ENCODE measurements at regions not wholly inside any gene's neighbourhood (a gene's known extent, or its start where the extent isn't known, plus 50 kb on each side); places are given as distances from the start of the nearest gene placed in this dataset.

DNA sequence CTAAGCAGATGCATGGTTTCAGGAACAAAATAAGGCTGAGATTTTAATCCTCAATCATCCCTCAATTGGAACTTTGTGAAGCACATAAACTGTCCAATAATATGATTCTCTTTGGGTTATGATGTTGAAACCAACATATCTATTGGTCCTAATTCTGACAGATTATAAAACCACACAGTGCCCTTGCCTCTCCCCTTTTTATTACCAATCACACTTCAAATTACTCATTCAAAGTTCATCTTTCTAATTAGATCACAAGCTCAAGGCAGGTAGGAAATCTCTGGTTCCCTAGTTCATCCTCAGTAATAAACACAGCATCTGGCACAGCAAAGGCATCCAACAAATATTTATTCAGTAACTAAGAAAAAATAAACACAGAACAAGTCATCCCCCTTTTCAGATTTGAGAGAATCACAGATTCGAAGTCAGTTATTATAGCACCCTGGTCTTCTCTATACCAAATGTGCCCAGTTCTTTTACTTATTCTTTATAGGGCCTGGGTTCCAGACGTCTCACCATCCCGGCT is 611.6 kb downstream of the INSC start:
- TF ChIP-seq, protein P1, sequence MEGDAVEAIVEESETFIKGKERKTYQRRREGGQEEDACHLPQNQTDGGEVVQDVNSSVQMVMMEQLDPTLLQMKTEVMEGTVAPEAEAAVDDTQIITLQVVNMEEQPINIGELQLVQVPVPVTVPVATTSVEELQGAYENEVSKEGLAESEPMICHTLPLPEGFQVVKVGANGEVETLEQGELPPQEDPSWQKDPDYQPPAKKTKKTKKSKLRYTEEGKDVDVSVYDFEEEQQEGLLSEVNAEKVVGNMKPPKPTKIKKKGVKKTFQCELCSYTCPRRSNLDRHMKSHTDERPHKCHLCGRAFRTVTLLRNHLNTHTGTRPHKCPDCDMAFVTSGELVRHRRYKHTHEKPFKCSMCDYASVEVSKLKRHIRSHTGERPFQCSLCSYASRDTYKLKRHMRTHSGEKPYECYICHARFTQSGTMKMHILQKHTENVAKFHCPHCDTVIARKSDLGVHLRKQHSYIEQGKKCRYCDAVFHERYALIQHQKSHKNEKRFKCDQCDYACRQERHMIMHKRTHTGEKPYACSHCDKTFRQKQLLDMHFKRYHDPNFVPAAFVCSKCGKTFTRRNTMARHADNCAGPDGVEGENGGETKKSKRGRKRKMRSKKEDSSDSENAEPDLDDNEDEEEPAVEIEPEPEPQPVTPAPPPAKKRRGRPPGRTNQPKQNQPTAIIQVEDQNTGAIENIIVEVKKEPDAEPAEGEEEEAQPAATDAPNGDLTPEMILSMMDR (IDR thresholded peaks at IDR 0.05; ENCODE audit: low read depth, low read length), result no peak
- no peak for TF ChIP-seq EZH2phosphoT487 (IDR thresholded peaks at IDR 0.05; ENCODE audit: low read depth)
